ENCODE measurements at regions not wholly inside any gene's neighbourhood (a gene's known extent, or its start where the extent isn't known, plus 50 kb on each side); places are given as distances from the start of the nearest gene placed in this dataset.

DNA sequence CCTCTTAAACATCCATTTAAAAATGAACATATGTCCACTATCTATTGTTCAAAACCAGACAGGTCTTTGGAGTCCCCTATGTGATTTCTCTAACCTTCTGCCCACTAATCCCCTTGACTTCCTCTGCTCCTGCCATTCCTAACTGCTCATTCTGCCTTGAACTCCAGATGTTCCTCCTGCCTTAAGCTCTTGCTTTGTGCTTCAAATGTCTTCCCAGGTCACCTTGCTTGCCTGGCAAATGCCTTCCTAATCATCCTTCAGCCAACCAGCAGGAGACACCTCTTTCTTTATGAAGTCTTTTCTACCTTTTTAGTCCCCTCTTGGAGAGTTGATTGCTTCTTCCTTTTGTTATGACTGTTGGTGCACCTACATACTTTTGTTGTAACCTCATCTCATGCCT, 1043.0 kb upstream of the CHAC2 start:
- TF ChIP-seq, protein P1, sequence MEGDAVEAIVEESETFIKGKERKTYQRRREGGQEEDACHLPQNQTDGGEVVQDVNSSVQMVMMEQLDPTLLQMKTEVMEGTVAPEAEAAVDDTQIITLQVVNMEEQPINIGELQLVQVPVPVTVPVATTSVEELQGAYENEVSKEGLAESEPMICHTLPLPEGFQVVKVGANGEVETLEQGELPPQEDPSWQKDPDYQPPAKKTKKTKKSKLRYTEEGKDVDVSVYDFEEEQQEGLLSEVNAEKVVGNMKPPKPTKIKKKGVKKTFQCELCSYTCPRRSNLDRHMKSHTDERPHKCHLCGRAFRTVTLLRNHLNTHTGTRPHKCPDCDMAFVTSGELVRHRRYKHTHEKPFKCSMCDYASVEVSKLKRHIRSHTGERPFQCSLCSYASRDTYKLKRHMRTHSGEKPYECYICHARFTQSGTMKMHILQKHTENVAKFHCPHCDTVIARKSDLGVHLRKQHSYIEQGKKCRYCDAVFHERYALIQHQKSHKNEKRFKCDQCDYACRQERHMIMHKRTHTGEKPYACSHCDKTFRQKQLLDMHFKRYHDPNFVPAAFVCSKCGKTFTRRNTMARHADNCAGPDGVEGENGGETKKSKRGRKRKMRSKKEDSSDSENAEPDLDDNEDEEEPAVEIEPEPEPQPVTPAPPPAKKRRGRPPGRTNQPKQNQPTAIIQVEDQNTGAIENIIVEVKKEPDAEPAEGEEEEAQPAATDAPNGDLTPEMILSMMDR (IDR thresholded peaks at IDR 0.05) = no peak
- H3K4me3 ChIP-seq (ENCODE audit: low read depth, low read length) = no peak overlapping the region
- no peak overlapping the region for H3K4me2 ChIP-seq (ENCODE audit: low read length)
- no peak overlapping the region for H3K27ac ChIP-seq
- no peak overlapping the region for H3K9ac ChIP-seq
- no peaks in the 10 kb centered on the region for H3K27me3 ChIP-seq (ENCODE audit: control insufficient read depth, insufficient read depth, low read length)
- H2AFZ ChIP-seq = no peak overlapping the region
- no peaks in the 10 kb centered on the region for H3K4me1 ChIP-seq
- no peaks in the 10 kb centered on the region for H3K9me3 ChIP-seq (ENCODE audit: control insufficient read depth, low read length)
- no peaks in the 10 kb centered on the region for H3K79me2 ChIP-seq
- no peaks in the 10 kb centered on the region for H3K36me3 ChIP-seq (ENCODE audit: control insufficient read depth, insufficient read depth, low read length)

DNA sequence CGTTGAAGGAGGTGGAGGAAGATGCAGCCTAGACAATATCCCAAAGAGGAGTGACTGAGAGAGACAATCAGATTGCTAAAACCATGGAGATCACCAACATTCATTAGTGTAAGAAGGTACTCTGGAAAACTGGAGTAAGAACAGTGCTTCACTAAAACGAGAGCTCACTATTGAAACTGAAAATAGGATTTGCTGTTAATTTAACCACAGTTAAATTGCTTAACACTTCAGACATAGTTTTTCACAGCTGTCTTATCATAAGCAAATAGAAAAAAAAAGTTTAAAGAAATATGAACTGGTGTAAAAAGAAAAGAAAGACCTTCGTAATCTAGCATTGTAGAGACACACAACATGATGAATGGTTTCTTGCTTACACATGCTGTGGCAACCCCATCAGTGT, 1049.8 kb upstream of the CHAC2 start:
- no peak overlapping the region for H3K4me3 ChIP-seq (ENCODE audit: low read depth, low read length)
- H3K27me3 ChIP-seq (ENCODE audit: control insufficient read depth, insufficient read depth, low read length) = no peaks in the 10 kb centered on the region
- H3K79me2 ChIP-seq = no peaks in the 10 kb centered on the region
- H3K4me1 ChIP-seq = no peaks in the 10 kb centered on the region
- no peaks in the 10 kb centered on the region for H3K9me3 ChIP-seq (ENCODE audit: control insufficient read depth, low read length)
- H3K36me3 ChIP-seq (ENCODE audit: control insufficient read depth, insufficient read depth, low read length) = no peaks in the 10 kb centered on the region
- no peak overlapping the region for H3K4me2 ChIP-seq (ENCODE audit: low read length)
- H3K27ac ChIP-seq = no peak overlapping the region
- H2AFZ ChIP-seq = no peak overlapping the region
- H3K9ac ChIP-seq = no peak overlapping the region
- TF ChIP-seq, protein P1 (IDR thresholded peaks at IDR 0.05) = no peak

DNA sequence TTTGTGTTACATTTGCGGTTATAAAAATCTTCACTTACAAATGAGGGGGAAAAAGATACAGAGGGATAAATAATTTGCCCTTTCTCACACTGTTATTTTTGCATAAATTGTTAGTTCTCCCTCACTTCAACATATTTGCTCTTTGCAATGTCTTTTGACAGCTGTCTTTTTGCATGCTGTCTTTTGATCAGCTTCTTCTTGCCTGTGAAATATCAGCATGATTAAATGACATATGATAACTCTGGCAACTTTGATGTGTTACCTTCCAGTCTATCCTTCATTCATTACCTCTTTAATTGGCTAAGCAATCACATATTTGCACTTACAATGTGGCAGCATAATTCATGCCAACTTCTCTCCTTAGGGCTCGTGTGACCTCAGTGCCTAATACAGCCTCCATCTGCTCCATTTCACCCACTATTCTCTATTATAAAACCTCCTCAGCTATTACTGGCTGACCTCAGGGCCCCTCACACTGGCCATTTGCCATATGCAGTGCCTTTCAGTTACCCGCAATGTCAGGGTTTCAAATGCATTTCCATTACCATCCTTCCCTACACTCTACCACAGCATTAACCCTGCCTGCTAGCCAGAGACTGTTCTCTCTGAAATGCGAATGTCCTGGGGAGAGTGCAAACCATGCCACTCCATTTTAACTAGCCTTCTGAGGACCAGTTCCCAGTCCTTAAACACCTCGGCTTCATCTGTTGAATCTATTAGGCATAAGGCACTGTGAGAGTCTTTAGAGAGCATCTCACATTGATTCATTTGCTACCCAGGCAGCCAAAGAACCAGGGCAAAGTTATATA, 1056.6 kb upstream of the CHAC2 start:
- H3K9me3 ChIP-seq (ENCODE audit: control insufficient read depth, low read length) = no peaks in the 10 kb centered on the region
- H3K9ac ChIP-seq = no peak overlapping the region
- H3K79me2 ChIP-seq = no peaks in the 10 kb centered on the region
- no peaks in the 10 kb centered on the region for H3K36me3 ChIP-seq (ENCODE audit: control insufficient read depth, insufficient read depth, low read length)
- H3K4me3 ChIP-seq (ENCODE audit: low read depth, low read length) = no peak overlapping the region
- no peaks in the 10 kb centered on the region for H3K27me3 ChIP-seq (ENCODE audit: control insufficient read depth, insufficient read depth, low read length)
- H3K27ac ChIP-seq = no peak overlapping the region
- H3K4me2 ChIP-seq (ENCODE audit: low read length) = no peak overlapping the region
- no peaks in the 10 kb centered on the region for H3K4me1 ChIP-seq
- TF ChIP-seq, protein P1 (IDR thresholded peaks at IDR 0.05) = no peak
- H2AFZ ChIP-seq = no peak overlapping the region

DNA sequence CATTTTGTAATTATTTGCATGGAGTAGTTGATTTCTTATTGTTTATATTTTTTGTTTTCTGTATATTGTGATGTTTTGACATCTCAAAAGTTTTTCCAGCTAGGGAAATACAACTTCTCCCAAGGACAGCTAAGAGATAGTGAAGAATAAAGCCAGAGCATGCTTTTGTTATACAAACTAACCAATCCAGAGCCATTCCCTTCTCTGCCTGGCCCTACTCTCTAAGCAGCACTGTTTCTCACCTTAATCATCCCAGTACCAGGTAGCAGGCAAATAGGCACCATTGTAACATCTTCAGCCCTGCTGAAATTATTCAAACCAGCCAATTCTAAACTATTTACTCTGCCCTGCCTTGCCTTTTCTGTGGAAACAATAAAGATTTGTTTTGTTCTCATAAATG, 1063.4 kb upstream of the CHAC2 start:
- no peaks in the 10 kb centered on the region for H3K9me3 ChIP-seq (ENCODE audit: control insufficient read depth, low read length)
- no peak overlapping the region for H3K4me3 ChIP-seq (ENCODE audit: low read depth, low read length)
- H3K27me3 ChIP-seq (ENCODE audit: control insufficient read depth, insufficient read depth, low read length) = no peaks in the 10 kb centered on the region
- H3K79me2 ChIP-seq = no peaks in the 10 kb centered on the region
- no peak overlapping the region for H2AFZ ChIP-seq
- TF ChIP-seq, protein P1 (IDR thresholded peaks at IDR 0.05) = no peak
- H3K9ac ChIP-seq = no peak overlapping the region
- H3K36me3 ChIP-seq (ENCODE audit: control insufficient read depth, insufficient read depth, low read length) = no peaks in the 10 kb centered on the region
- H3K27ac ChIP-seq = no peak overlapping the region
- no peak overlapping the region for H3K4me2 ChIP-seq (ENCODE audit: low read length)
- H3K4me1 ChIP-seq = no peaks in the 10 kb centered on the region

DNA sequence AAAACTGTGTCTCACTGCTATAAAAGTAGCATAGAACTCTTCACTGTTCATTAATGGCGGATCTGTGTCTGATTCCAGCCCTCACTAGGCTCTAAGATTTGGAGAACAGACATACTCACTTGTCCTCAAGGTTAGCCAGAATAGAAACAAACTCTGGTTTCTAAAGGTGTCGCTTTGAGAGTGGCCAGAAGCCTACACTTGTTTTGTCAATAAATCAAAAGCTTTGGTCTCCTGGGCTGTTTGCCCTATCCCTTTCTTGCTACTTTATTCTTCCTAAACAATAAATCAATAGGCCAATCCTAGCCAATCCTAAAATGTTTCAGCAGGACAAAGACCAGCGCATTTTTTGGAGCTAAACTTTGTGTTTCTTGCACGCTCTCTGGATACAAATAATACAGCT, 1064.6 kb upstream of the CHAC2 start:
- H3K36me3 ChIP-seq (ENCODE audit: control insufficient read depth, insufficient read depth, low read length) = no peaks in the 10 kb centered on the region
- TF ChIP-seq, protein P1 (IDR thresholded peaks at IDR 0.05) = no peak
- H3K79me2 ChIP-seq = no peaks in the 10 kb centered on the region
- H3K4me1 ChIP-seq = no peaks in the 10 kb centered on the region
- H2AFZ ChIP-seq = no peak overlapping the region
- no peak overlapping the region for H3K27ac ChIP-seq
- no peak overlapping the region for H3K4me2 ChIP-seq (ENCODE audit: low read length)
- H3K9ac ChIP-seq = no peak overlapping the region
- H3K4me3 ChIP-seq (ENCODE audit: low read depth, low read length) = no peak overlapping the region
- H3K9me3 ChIP-seq (ENCODE audit: control insufficient read depth, low read length) = no peaks in the 10 kb centered on the region
- no peaks in the 10 kb centered on the region for H3K27me3 ChIP-seq (ENCODE audit: control insufficient read depth, insufficient read depth, low read length)

Measured in parathyroid adenoma (tissue), 2 donors.